HG03025 (cell line): ENCODE measurements at regions not wholly inside any gene's neighbourhood (a gene's known extent, or its start where the extent isn't known, plus 50 kb on each side); places are given as distances from the start of the nearest gene placed in this dataset.
"Not testable (repeated sequence)": the region's sequence is repeated elsewhere in the genome, so short reads cannot be mapped to it uniquely, and the experiment has no call there.

Experiments used
- ATAC-seq: cut with Tn5 transposase; IDR thresholded peaks from one replicate; pipeline ENCODE4 v1.9.1; 2021; ENCODE audit warnings: mild to moderate bottlenecking, moderate library complexity; ENCODE audit not compliant: unreplicated experiment, low FRiP score

DNA sequence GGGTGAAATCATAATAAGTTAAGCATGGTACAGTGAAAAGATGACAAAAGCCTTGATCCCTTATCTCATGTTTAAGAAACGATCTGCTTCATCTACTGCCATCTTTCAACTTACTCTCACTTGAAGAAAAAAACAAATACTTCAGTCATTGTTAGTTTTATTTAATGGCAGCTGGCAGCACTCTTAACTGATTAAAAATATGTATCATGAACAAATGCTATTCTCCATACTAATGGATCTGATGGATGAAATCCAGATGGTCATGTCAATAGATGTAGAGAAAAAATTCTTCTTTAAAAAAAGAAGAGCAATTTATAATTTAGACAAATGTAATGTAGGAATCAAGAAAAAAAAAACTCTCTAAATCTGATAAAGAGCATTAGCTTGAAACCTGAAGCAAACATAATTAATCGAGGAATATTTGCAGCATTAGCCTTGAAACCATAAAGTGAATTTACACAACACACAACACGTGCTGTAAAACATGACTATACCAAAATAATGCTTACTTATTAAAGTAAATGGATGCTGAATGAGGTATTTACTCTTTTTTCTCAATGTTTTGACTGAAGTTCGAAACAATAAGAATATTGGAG, 579.0 kb upstream of the ADAMTS5 start:
- no peak for ATAC-seq

GRCh38 chr21:27542126-27542525, 575.2 kb upstream of the ADAMTS5 start:
- ATAC-seq: not testable (repeated sequence)

GRCh38 chr21:27536319-27536718, 569.4 kb upstream of the ADAMTS5 start:
- no peak for ATAC-seq

GRCh38 chr21:27535188-27535587, 568.3 kb upstream of the ADAMTS5 start:
- no peak for ATAC-seq

- ATAC-seq: no peak
These were observed 567.3 kb upstream of the ADAMTS5 start for GRCh38 chr21:27534206-27534605.

DNA sequence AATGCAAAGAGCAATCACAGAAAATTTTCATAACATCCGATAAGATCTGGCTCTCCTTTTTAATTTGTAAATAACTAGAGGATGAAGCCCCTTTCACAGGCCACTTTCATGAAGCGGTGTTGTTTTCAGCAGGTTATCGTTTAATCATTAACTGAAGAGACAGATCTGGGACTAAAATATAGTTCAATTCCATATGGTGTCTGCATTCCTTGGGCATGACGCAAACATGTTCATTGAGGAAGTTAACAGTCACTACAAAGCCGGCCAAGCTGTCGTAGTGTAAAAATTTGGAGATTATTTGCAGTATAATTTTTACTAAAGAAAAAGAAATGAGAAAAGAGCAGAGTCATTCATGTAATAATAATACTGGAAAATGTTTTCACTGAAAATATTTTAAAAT, 565.2 kb upstream of the ADAMTS5 start:
- no peak for ATAC-seq

- ATAC-seq: no peak
These were observed 561.8 kb upstream of the ADAMTS5 start for GRCh38 chr21:27528697-27529096.

DNA sequence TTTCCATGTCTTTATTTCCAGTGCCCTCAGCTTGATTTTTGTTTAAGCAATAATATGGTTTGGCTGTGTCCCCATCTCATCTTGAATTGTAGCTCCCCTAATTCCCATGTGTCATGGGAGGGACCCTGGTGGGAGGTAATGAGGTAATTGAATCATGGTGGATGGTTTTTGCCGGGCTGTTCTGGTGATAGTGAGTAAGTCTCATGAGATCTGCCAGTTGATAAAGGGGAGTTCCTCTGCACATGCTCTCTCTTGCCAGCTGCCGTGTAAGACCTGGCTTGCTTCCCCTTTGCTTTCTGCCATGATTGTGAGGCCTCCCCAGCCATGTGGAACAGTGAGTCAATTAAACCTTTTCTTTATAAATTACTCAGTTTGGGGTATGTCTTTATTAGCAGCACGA, 559.6 kb upstream of the ADAMTS5 start:
- no peak for ATAC-seq

GRCh38 chr21:27525780-27526179, 558.9 kb upstream of the ADAMTS5 start:
- ATAC-seq: no peak

- no peak for ATAC-seq
These were observed 552.5 kb upstream of the ADAMTS5 start for GRCh38 chr21:27519361-27519760.

DNA sequence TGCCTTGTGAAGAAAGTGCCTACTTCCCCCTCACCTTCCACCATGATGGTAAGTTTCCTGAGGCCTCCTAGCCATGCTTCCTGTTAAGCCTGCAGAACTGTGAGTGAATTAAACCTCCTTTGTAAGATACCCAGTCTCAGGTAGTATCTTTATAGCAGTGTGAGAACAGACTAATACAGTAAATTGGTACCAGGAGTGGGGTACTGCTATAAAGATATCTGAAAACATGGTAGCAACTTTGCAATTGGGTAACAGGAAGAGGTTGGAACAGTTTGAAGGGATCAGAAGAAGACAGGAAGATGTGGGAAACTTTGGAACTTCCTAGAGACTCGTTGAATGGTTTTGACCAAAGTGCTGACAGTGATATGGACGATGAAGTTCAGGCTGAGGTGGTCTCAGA, 550.3 kb upstream of the ADAMTS5 start:
- not testable (repeated sequence) for ATAC-seq

DNA sequence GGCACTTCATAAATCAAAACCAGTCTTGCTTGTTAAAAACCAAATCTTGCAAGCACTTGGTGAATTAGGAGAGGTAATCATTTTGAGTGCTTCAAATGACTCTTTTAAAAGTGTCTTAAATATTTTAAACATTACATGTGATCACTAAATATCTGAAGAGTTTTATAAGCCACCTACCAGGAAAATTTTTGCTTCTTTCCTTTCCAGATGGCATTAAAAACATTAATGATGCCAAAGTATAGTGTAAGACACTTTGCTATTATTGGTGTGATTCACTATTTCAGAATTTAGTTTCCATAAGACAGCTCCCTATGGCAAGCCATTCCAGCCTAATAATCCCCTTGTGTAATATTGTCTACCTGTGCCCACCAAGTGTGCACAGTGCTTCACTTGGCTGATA, 548.8 kb upstream of the ADAMTS5 start:
- no peak for ATAC-seq

DNA sequence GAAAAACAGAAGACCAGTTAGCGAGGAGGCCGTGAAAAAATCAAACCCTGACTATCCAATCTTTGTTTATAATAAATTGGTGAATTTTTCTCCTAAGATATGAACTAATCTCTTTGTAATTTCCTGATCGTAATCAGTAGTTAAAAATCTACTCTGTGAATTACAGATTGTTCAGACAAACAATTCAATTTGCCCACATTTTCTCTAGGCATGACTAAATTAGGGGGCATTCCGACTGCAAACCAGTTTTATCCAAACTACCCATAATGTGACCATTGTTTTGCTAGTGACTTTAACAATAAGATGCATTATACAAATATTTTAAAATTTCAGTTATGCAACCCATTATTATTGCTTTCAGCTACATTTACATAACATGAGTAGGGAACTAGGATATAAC, 546.9 kb upstream of the ADAMTS5 start:
- ATAC-seq: no peak

GRCh38 chr21:27513016-27513415, 546.1 kb upstream of the ADAMTS5 start:
- ATAC-seq: no peak

- ATAC-seq: no peak
These were observed 544.3 kb upstream of the ADAMTS5 start for GRCh38 chr21:27511233-27511632.

- ATAC-seq: no peak
These were observed 540.8 kb upstream of the ADAMTS5 start for GRCh38 chr21:27507695-27508094.

GRCh38 chr21:27505516-27505915, 538.6 kb upstream of the ADAMTS5 start:
- no peak for ATAC-seq

- no peak for ATAC-seq
These were observed 535.9 kb upstream of the ADAMTS5 start for GRCh38 chr21:27502801-27503200.

DNA sequence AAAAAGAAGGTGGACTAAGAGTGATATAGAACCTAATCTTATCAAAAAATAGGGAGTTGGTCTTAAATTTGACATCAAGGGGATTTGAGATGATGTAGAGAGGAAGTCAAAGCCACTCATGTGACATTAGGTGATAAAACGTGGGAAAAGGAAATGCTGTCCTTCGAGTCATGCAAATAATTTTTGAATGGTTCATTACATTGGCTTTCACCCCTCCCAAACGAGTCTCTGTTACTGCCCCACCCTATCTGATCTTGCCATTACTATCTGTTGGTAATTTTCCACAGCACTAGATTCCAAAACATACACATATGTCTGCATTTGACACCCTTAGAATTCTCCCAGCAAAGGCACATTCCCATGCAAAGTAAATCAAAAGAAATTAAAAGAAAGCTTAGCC, 531.1 kb upstream of the ADAMTS5 start:
- no peak for ATAC-seq

DNA sequence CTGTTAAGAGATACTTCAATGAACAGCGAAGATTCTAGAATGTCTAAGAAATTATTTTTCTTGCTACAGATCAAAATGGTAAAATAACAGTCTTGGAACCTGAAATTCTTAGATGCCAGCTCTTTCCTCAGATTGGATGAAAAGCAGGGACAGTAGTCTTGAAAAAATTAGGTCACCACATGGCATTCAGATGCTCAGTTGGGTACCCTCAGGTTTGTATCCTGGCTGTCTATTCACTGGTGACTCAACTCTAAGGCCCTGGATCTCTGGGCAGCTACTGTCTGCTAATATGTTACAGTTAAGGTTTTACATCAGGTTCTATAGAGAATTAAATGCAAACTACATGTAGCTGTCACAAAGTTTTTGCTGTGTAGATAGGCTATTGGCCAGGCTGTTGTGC, 528.9 kb upstream of the ADAMTS5 start:
- no peak for ATAC-seq

GRCh38 chr21:27493542-27493941, 526.7 kb upstream of the ADAMTS5 start:
- no peak for ATAC-seq

GRCh38 chr21:27487676-27488075, 520.8 kb upstream of the ADAMTS5 start:
- ATAC-seq: no peak

GRCh38 chr21:27480841-27481261, 514.0 kb upstream of the ADAMTS5 start:
- ATAC-seq: no peak
